ENCODE measurements at regions not wholly inside any gene's neighbourhood (a gene's known extent, or its start where the extent isn't known, plus 50 kb on each side); places are given as distances from the start of the nearest gene placed in this dataset.

DNA sequence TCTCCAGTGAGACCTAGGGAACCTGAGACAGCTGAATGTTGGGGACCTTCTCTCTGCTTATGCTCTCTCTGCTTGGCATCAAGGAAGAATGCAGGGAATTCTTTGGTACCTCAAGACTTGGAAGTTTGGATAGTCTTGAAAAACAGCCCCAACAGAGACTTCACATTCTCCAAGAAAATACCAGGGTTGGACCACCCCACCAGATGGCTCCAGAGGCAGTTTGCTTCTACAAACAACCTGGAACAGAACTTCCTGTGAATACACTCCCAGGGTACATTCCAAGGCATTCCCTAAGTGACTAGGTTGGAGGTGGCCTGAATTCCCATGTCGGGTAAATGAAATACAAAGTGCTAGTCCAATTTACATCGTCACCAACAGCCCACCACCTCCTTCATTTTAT is 314.4 kb downstream of the PMP22 start:
- TF ChIP-seq ATF1 (CRISPR knock-in tag; IDR thresholded peaks at IDR 0.05) (no peak), SMAD4 (CRISPR knock-in tag; IDR thresholded peaks at IDR 0.05) (no peak), RORB (CRISPR knock-in tag; IDR thresholded peaks at IDR 0.05) (no peak), NFYB (CRISPR knock-in tag; conservative IDR thresholded peaks at IDR 0.05; ENCODE audit: low read depth) (no peak), RELA (CRISPR knock-in tag; IDR thresholded peaks at IDR 0.05; ENCODE audit: borderline replicate concordance) (no peak), NFATC4 (CRISPR knock-in tag; IDR thresholded peaks at IDR 0.05) (no peak), ARID4B (CRISPR knock-in tag; IDR thresholded peaks at IDR 0.05; ENCODE audit: borderline replicate concordance) (no peak), CREB1 (CRISPR knock-in tag; IDR thresholded peaks at IDR 0.05) (no peak), CBFB (CRISPR knock-in tag; IDR thresholded peaks at IDR 0.05; ENCODE audit: low read depth) (no peak), KAT7 (CRISPR knock-in tag; IDR thresholded peaks at IDR 0.05; ENCODE audit: borderline replicate concordance) (no peak), JUN (CRISPR knock-in tag; IDR thresholded peaks at IDR 0.05) (no peak), FOXP1 (CRISPR knock-in tag; IDR thresholded peaks at IDR 0.05; ENCODE audit: borderline replicate concordance) (no peak), HMGA2 (CRISPR knock-in tag; IDR thresholded peaks at IDR 0.05) (no peak)
- TF ChIP-seq, protein P1, sequence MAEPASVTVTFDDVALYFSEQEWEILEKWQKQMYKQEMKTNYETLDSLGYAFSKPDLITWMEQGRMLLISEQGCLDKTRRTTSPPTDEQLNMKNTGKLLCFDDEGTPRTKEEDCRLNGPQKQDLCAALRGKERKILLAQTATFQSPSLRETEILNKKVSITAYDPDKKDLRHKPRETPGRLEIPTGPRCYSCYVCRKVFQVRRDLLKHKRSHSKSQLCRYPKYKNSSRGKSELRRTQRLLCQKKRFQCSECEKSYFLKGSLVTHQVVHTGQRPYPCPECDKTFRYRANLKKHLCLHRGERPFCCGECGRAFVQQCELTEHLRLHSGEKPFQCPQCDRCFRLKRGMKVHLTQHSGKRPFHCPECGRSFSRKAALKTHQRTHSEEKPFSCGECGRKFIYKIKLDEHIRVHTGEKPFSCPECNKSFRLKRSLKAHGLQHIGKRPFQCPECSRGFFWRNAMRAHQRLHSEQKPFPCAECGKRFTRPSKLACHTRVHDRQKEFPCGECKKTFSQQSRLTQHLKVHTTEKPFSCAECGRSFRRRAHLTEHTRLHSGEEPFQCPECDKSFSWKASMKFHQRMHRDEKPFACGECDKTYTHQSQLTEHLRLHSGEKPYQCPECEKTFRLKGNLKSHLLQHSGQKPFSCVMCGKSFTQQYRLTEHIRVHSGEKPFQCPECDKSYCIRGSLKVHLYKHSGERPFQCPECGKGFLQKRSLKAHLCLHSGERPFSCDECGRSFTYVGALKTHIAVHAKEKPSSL (CRISPR knock-in tag; conservative IDR thresholded peaks at IDR 0.05), result no peak
- TF ChIP-seq, protein P2, sequence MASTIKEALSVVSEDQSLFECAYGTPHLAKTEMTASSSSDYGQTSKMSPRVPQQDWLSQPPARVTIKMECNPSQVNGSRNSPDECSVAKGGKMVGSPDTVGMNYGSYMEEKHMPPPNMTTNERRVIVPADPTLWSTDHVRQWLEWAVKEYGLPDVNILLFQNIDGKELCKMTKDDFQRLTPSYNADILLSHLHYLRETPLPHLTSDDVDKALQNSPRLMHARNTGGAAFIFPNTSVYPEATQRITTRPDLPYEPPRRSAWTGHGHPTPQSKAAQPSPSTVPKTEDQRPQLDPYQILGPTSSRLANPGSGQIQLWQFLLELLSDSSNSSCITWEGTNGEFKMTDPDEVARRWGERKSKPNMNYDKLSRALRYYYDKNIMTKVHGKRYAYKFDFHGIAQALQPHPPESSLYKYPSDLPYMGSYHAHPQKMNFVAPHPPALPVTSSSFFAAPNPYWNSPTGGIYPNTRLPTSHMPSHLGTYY (CRISPR knock-in tag; IDR thresholded peaks at IDR 0.05), result no peak
- TF ChIP-seq, protein P3, sequence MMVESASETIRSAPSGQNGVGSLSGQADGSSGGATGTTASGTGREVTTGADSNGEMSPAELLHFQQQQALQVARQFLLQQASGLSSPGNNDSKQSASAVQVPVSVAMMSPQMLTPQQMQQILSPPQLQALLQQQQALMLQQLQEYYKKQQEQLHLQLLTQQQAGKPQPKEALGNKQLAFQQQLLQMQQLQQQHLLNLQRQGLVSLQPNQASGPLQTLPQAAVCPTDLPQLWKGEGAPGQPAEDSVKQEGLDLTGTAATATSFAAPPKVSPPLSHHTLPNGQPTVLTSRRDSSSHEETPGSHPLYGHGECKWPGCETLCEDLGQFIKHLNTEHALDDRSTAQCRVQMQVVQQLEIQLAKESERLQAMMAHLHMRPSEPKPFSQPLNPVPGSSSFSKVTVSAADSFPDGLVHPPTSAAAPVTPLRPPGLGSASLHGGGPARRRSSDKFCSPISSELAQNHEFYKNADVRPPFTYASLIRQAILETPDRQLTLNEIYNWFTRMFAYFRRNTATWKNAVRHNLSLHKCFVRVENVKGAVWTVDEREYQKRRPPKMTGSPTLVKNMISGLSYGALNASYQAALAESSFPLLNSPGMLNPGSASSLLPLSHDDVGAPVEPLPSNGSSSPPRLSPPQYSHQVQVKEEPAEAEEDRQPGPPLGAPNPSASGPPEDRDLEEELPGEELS (CRISPR knock-in tag; IDR thresholded peaks at IDR 0.05), result no peak
- TF ChIP-seq, protein P4, sequence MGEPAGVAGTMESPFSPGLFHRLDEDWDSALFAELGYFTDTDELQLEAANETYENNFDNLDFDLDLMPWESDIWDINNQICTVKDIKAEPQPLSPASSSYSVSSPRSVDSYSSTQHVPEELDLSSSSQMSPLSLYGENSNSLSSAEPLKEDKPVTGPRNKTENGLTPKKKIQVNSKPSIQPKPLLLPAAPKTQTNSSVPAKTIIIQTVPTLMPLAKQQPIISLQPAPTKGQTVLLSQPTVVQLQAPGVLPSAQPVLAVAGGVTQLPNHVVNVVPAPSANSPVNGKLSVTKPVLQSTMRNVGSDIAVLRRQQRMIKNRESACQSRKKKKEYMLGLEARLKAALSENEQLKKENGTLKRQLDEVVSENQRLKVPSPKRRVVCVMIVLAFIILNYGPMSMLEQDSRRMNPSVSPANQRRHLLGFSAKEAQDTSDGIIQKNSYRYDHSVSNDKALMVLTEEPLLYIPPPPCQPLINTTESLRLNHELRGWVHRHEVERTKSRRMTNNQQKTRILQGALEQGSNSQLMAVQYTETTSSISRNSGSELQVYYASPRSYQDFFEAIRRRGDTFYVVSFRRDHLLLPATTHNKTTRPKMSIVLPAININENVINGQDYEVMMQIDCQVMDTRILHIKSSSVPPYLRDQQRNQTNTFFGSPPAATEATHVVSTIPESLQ (CRISPR knock-in tag; IDR thresholded peaks at IDR 0.05), result no peak
- H3K4me3 Mint-ChIP-seq, result no peak overlapping the region
- no peak overlapping the region for H3K27ac Mint-ChIP-seq
- CTCF ChIA-PET, result no interaction called here
- POLR2A ChIA-PET, result no interaction called here
- no peaks in the 10 kb centered on the region; the same call in 1 of the 2 replicates for H3K27me3 Mint-ChIP-seq (ENCODE audit: low read depth)
- H3K36me3 Mint-ChIP-seq, result no peaks in the 10 kb centered on the region
- peaks cover 11% of the 10 kb centered on the region for H3K9me3 Mint-ChIP-seq
- DNase-seq (ENCODE audit: low spot score) (no peak), ATAC-seq (no peak)
- H3K4me1 Mint-ChIP-seq, result peaks cover 3% of the 10 kb centered on the region; the same call in 1 of the 2 replicates

Measured in WTC11 (cell line).